ENCODE measurements at regions not wholly inside any gene's neighbourhood (a gene's known extent, or its start where the extent isn't known, plus 50 kb on each side); places are given as distances from the start of the nearest gene placed in this dataset.
A peak's percentile ranks its signal among the peaks of the same experiment; 100 is the strongest.
"Not testable (repeated sequence)": the region's sequence is repeated elsewhere in the genome, so short reads cannot be mapped to it uniquely, and the experiment has no call there.

DNA sequence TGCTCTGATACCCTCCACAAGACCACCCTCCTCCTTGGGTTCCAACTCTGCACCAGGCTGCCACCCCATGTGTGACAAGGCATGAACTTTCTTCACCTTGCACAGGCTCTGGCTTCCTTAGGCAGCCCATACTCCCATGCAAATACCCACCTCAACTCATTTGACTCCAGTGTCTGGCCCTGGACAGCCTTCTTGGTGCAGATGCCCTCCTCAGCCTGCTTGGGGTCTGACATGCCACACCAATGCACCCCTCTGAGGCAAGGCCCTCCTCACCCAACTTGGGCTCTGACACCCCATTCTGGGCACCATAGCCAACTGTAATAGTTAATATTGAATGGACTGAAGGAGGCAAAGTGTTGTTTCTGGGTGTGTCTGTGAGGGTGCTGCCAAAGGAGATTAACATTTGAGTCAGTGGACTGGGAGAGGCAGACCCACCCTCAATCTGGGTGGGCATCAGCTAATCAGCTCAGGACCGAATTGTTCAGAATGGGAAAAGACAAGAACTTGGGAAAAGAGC, 115.0 kb upstream of the EPB41L4A start:
- DNase-seq (ENCODE audit: low spot score): no peak

DNA sequence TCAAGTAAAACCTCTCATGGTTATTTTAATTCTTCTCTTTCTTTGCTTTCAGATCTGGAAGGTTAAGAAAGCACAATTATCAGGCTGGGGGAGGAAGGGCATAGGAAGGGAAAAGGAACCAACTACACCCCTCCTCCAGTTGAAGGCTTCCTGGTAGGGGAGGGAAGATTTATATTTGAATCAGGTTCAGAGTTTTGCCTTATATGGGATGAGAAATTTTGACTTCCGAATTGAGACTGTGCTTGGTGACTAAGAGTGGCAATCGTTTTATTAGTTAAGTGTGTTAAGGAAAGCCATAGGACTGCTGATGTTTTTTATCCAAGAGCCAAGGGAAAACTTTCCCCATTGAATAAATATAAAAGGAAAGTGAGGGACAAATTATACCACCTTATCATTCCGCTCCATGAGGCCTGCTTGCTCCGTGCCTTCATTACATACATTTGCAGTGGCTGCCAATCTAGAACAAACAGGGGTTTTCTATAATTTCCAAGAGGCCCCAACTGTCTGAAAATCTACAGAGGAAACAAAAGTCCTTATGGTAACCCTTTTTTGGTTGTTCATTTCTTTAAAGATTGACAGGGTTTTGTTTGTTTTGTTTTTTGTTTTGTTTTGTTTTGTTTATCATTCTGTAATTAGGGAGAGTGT, 115.7 kb upstream of the EPB41L4A start:
- DNase-seq (ENCODE audit: low spot score): no peak

DNA sequence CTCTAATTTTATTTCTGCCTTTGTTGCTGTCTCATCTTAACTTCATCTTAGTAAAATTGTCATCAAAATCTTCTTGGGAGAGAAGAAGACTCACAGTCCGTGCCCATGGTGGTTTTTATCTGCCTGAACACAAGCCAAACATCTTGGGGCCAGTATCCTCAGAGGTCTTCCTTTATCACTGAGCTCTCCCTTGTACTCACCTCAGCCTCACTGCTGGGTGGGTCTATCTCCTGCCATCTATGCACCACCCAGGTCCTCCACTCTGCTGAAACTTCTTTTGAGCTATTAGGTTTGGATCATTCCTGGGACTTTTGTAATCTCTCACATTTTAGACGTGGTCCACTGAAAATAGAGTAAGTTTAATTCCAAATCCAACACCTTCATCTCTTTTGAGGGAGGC, 116.3 kb upstream of the EPB41L4A start:
- no peak for DNase-seq (ENCODE audit: low spot score)

DNA sequence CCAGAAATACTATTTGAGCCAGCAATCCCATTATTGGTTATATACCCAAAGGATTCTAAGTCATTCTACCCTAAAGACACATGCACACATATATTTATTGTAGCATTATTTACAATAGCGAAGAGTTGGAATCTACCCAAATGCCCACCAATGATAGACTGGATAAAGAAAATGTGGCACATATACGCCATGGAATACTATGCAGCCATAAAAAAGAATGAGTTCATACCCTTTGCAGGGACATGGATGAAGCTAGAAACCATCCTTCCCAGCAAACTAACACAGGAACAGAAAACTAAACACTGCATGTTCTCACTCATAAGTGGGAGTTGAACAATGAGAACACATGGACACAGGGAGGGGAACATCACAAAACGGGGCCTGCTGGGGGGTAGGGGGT, 125.5 kb upstream of the EPB41L4A start:
- not testable (repeated sequence) for DNase-seq (ENCODE audit: low spot score)

DNA sequence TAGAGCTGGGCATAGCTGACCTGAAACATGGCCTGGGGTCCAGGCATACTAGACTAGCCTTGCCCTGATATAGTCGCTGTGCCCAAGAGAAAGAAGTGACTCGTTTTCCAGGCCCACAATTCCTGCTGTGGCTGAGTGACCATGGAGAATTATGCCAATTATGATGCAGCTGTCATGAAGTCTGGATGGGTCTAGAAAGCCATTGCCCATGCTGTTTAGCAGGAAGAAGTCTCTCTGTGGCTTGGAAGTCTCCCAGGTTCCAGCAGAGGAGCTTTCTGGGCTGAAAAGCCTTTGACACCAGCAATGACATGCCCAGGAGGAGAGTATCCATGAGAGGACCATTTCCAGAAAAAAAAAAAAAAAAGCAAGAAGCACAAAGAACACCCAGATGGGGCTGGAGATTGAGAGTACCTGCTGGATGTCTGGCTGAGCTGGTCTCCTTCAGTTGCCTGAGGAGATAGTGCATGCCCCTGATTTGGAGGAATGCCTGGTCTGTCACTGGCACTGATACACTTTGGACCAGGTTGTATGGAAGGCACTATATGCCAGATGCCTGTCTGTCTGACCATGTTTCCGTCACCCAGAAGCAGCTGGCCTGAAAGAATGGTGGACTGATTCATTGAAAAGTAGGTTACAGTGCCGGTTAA, 128.0 kb upstream of the EPB41L4A start:
- DNase-seq (ENCODE audit: low spot score): no peak

DNA sequence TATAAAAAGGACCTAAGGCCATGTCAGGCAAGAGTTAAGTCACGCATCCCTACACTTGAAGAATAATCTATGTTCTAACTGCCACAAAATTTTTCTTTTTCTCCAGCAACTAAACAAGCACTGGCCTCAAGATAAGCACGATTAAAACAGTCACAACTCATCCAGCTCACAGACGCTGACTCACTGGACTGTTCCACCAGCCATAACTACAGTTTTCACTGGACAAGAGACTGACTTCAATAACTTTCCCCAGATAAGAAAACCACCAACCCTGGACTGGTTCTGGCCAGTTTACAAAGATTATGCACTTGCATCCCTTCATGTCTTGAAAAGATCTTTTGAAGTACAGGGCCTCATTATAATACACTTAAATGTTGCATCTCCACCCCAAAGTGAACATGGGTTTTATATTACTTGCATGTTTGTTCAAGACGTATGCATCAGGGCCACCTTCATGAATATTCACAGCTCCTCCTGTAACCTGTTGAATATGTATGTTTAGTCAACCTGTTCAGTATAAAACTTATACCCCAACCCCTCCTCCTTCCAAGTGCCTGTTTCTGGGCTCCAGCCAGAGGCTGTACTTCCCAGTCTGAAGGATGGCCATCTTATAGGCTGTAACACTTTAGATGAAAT, 129.3 kb upstream of the EPB41L4A start:
- DNase-seq (ENCODE audit: low spot score): peak; percentile 18

DNA sequence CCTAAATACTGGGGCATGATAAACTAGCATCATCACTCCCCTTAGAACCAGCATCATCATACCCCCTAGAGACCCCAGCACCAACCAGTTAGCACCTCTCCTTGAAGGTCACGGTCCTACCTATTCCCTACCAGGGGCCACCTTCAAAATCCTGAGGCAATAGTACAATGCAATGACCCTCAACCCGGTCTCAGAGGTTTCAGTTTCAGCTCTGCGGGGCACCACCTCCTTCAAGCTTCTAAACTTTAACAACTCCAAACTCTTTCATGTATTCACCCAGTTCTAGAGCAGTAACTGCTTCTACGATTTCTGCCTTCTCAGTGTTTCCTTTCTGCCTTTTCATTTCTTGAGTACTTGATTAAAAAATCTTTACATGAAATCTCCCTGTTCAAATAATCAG, 130.1 kb upstream of the EPB41L4A start:
- no peak for DNase-seq (ENCODE audit: low spot score)

DNA sequence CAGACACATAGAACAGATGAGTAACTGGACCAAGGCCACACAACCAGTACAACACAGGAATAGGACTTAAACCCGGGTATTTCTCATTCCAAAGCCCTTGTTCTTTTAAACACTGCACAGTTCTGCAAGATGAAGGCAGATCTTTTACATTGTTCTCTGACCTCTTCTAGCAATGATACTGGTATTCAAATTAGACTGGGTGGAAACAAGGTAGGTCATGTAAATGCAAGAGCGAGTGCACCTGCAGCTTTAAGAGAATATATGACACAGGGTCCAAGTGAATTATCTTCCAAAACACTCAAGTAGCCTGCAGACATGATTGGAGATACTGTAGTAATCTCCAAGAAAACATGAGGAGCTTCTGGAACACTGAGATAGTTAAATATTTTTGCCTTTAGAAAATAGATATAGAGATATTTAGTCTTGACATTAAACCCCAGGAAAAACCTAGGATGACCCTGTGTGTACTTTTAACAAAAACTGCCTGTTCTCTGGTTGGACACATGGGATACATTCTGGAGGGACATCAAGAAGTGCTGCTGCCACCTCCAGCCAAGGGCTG, 130.6 kb upstream of the EPB41L4A start:
- DNase-seq (ENCODE audit: low spot score): no peak

DNA sequence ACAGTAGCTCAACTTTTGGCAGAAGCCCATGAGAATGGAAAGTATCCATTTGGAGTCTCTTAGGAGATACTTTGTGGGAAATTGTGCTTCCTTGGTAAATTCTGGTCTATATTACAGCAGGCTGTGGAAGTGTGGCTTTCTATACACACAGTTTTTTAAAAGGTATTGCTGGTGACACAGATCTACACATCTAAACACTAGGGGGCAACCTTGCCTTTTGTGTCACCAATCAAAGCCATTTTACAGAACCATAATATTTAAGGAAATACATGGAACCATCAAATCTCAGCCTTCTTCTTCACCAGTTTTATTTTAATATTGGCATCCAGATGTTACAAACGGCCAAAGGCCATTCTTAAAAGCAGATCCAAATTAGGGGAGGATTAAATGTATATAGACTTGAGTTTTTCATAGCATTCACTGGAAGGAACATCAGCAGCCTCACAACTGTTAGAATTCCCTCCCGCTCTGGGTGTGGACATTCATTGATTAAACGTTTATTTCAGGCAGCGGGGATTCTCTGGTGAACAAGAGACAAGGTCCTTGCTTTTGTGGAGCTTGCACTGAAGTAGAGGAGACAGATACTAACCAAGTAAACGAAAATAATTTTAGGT, 132.4 kb upstream of the EPB41L4A start:
- DNase-seq (ENCODE audit: low spot score): peak; percentile 34

DNA sequence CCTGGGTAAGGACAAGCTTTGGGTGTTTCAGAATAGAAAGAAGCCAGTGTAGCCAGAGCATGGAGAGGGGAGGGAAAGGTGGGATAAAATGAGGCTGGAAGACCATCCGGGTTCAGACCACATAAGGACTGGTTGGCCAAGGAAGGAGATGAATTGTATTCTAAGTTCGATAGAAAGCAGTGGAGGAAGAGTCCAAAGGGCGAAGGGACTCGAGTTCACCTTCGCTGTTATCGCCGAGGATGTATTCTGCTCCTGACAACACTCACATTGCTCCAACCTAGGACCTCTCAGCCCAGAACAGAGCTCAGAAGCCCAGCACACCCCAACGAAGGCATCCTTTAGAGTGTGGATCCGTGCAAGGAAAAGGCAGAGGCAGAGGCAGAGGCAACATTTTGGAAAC, 133.1 kb upstream of the EPB41L4A start:
- no peak for DNase-seq (ENCODE audit: low spot score)

DNA sequence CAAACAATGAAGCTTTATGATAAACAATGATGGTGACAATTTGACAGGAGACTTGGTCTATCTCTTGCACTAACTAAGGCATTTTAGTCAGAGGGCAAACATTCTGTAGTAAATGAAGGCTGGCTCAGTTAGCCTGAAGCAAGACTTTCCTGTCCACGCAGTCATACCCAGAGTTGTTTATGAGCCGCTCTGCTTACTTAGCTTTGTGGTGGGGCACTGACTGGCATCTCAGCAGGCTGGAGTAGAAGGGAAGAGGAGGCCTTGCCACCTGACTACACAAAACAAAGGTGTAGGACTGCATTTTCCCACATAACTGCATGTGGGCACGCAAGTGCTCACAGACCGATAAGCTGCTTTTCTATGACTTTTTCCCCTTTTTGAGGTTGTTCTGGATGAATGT, 133.7 kb upstream of the EPB41L4A start:
- DNase-seq (ENCODE audit: low spot score): no peak

DNA sequence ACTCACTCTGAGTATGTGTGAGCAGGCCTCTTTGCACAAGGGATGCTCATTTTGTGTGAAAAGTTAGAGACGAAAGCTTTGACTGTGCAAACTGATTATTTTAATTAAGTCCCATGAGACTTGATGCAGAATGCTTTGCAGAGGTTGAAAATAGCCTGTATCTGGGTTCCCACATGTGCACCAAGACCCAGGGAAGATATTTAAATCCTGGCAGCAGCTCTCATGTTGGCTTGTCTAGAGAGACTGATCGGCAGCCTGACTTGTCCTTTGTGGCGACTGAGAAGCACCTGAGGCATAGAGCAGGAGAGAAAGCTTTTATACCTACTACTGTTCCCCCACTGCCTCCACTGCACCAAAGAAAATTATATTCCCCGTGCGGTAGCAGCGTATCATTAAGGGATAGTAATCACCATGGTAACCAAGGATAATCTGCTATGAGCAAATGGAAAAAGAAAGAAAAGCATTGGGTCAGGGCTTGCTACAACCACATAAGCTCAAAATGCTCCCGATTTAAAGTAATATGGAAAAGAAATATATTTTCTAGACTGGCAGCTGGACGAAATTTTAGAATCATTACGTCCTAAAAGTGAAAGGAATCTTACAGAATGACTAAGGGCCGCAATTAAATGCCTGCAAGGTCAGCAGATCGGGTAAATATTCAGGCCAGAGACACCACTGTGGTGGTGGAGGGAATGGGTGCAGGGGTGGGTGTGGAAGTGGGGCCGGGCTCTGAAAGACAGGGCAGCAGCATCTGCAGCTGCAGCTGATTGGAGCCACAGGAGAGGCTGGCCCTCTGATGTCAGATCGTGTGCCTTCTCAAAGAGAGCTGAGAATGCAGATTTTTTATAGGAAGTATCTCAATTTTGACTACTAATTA, 135.3 kb upstream of the EPB41L4A start:
- DNase-seq (ENCODE audit: low spot score): no peak

DNA sequence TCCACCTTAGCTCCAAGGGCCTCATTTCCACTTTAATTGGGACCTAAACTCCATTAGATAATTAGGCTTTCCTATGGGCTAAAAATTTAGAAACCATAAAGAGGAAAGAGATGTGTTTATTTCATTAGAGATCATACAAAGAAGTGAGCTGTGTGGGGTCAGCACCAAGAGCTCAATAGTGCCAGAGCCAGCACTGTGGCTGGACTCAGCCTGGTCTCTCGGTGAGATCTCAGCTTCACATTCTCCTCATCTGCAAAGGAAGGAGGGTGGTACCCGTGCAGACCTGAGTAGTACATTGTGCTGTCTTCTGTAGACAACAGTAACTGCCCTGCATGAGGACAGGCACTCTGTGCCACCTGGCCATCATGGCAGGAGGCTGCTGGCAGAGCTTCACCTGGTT, 136.1 kb upstream of the EPB41L4A start:
- no peak for DNase-seq (ENCODE audit: low spot score)

DNA sequence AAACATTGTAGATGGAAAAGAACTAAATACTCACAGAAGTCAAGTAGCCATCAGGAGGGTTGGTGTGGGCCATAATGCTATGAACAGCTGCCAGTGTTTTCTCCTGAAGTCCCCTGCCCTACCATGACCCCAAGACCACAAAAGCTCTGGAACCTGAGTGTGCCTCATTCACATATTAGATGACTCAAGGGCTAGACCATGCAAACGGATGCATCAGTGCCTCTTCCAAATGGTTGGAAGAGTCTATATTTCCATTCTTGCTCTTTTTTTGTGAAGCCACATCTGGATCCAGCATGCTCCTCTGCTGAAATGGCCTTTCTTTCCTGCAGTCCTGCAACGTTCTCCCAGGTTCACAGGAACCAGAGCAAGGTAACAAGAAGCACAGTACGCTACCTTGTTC, 136.6 kb upstream of the EPB41L4A start:
- DNase-seq (ENCODE audit: low spot score): no peak

DNA sequence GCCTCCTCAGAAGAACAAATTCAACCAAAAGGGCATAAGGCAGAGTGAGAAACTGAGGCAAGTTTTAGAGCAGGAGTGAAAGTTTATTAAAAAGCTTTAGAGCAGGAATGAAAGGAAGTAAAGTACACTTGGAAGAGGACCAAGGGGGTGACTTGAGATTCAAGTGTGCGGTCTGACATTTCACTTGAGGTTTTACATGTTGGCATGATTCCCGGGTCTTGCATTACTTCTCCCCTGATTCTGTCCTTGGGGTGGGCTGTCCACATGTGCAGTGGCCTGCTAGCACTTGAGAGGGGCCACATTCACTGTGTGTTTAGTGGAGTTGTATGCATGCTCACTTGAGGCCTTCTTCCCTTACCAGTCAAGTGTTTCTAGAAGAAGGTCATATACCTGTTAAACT, 140.4 kb upstream of the EPB41L4A start:
- not testable (repeated sequence) for DNase-seq (ENCODE audit: low spot score)

DNA sequence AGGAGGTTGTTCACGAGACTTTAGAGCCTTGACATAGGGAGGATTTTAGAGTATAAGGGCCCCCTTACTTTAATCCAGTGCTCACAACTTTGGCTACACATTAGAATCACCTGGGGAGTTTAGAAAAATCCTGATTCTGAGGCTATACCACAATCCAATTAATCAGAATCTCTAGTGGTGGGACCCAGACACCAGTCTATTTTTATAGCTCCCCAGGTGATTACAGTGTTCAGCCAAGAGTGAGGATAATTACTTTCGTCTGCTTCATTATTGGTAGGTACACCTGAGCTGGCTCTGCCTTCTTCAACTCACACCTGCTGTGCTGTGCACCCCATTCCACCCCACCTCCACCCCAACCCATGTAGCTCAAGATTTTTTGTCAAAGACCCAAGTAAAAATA, 141.3 kb upstream of the EPB41L4A start:
- no peak for DNase-seq (ENCODE audit: low spot score)

DNA sequence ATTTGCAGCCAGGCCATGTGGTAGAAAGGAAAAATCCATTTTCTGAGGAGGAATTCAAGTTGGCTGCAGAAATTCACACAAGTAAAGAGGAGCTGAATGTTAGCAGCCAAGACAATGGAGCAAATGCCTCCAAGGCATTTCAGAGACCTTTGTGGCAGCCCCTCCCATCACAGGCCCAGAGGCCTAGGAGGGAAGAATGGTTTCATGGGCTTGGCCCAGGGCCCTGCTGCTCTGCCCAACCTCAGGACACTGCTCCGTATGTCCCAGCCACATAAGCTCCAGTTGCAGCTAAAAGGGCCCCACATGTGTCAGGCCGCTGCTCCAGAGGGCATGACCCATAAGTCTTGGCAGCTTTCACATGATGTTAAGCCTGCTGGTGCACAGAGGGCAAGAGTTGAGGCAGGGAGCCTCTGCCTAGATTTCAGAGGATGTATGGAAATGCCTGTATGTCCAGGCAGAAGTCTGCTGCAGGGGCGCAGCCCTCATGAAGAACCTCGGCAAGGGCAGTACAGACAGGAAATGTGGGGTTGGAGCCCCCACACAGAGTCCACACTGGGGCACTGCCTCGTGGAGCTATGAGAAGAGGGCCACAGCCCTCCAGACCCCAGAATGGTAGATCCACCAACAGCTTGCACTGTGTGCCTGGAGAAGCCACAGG, 144.2 kb upstream of the EPB41L4A start:
- no peak for DNase-seq (ENCODE audit: low spot score)

DNA sequence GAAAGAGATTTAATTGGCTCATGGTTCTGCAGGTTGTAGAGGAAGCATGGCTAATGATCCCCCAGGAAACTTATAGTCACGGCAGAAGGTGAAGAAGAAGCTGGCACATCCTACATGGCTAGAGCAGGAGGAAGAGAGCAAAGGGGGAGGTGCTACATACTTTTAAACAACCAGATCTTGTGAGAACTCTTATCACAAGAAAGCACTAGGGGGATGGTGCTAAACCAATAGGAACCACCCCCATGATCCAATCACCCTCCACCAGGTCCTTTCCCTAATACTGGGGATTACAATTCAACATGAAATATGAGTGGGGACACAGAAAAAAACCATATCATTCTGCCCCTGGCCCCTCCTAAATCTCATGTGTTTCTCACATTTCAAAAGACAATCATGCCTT, 147.2 kb upstream of the EPB41L4A start:
- no peak for DNase-seq (ENCODE audit: low spot score)

DNA sequence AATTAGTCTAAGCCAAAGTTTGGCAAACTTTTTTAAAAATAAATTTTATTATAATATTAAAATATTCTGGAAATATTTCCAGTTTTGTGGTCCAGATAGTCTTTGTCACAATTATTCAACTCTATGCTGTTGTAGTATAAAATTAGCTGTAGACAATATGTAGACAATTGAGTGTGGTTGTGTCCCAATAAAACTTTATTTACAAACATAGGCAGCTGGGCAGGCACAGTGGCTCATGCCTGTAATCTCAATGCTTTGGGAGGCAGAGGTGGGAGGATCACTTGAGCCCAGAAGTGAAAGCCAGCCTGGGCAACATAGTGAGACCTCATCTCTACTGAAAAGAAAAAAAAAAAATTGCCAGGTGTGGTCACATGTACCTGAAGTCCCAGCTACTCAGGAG, 150.5 kb upstream of the EPB41L4A start:
- DNase-seq (ENCODE audit: low spot score): no peak

DNA sequence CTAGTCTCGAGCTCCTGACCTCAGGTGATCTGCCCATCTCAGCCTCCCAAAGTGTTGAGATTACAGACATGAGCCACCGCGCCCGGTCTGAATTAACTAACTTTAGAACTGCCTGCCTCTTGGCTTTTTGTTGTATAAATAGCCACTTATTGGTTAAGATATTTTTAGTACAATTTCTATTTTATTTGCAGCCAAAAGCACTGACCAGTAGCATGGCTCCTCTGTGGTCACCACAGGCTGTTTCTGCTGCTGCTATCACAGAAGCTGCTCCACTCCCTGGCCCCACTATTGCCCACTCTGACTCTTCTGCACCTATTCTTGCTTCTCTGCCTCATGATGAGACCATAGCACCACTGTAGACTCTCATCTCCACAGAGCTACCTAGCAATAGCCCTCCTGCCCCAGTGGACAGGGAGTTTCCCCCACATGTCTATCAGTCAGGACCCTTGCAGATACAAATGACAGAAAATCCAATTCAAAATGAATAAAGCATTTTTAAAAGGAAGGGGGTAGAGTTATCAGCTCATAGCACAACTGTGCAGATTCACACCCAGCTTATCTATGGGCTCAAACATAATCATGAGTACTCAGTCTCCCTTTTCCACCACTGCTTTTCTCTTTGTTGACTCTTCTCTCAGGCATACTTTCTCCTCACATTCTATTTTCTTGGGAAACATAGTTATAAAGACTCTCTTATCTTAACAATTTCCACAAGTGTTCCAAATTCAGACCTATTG, 151.8 kb upstream of the EPB41L4A start:
- no peak for DNase-seq (ENCODE audit: low spot score)

Data from COLO829 (cell line).